ENCODE measurements at regions not wholly inside any gene's neighbourhood (a gene's known extent, or its start where the extent isn't known, plus 50 kb on each side); places are given as distances from the start of the nearest gene placed in this dataset.

GRCh38 chr13:50213526-50213925, 198.3 kb downstream of the KCNRG start:
- H3K27ac ChIP-seq (replicated peaks in 1 of 4): no peak overlapping the region
- no peaks in the 10 kb centered on the region for H3K27me3 ChIP-seq
- H3K9me3 ChIP-seq: peaks cover 0 to 7% (median 6%) of the 10 kb centered on the region in 4 donors
- peak; percentile 8 for DNase-seq (ENCODE audit: extremely low spot score)
- WGBS: 92% methylated on average over 1 of the region's 1 CpG
- intact Hi-C loops (cut with DNase I): no loop called here
- H3K4me1 ChIP-seq: peaks cover 2 to 7% (median 6%) of the 10 kb centered on the region in 4 donors
- TF ChIP-seq POLR2A (IDR thresholded peaks at IDR 0.05; ENCODE audit: low read depth): no peak
- no peak for TF ChIP-seq POLR2AphosphoS5 (IDR thresholded peaks at IDR 0.05)
- TF ChIP-seq, protein P1, sequence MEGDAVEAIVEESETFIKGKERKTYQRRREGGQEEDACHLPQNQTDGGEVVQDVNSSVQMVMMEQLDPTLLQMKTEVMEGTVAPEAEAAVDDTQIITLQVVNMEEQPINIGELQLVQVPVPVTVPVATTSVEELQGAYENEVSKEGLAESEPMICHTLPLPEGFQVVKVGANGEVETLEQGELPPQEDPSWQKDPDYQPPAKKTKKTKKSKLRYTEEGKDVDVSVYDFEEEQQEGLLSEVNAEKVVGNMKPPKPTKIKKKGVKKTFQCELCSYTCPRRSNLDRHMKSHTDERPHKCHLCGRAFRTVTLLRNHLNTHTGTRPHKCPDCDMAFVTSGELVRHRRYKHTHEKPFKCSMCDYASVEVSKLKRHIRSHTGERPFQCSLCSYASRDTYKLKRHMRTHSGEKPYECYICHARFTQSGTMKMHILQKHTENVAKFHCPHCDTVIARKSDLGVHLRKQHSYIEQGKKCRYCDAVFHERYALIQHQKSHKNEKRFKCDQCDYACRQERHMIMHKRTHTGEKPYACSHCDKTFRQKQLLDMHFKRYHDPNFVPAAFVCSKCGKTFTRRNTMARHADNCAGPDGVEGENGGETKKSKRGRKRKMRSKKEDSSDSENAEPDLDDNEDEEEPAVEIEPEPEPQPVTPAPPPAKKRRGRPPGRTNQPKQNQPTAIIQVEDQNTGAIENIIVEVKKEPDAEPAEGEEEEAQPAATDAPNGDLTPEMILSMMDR (IDR thresholded peaks at IDR 0.05): no peak
- TF ChIP-seq EP300 (IDR thresholded peaks at IDR 0.05): no peak
- no peaks in the 10 kb centered on the region for H3K36me3 ChIP-seq
- H3K4me3 ChIP-seq: no peak overlapping the region

- intact Hi-C loops (cut with DNase I): no loop called here
Measured at GRCh38 chr13:50214514-50214913, 199.3 kb downstream of the KCNRG start.

GRCh38 chr13:50215399-50215798, 200.2 kb downstream of the KCNRG start:
- intact Hi-C loops (cut with DNase I): no loop called here
- Histone ChIP-seq H3K9me3 (peaks cover 0 to 7% (median 6%) of the 10 kb centered on the region in 4 donors), H3K4me1 (no peaks in the 10 kb centered on the region), H3K4me3 (no peak overlapping the region), H3K27me3 (no peaks in the 10 kb centered on the region), H3K36me3 (no peaks in the 10 kb centered on the region), H3K27ac (replicated peaks in 1 of 4) (no peak overlapping the region)
- no peak for DNase-seq (ENCODE audit: extremely low spot score)
- TF ChIP-seq POLR2A (IDR thresholded peaks at IDR 0.05; ENCODE audit: low read depth) (no peak), EP300 (IDR thresholded peaks at IDR 0.05) (no peak), POLR2AphosphoS5 (IDR thresholded peaks at IDR 0.05) (no peak)
- TF ChIP-seq, protein P1 (IDR thresholded peaks at IDR 0.05): no peak

More at GRCh38 chr13:50214514-50214913, 199.3 kb downstream of the KCNRG start:
- H3K27me3 ChIP-seq: no peaks in the 10 kb centered on the region
- H3K27ac ChIP-seq (replicated peaks in 1 of 4): no peak overlapping the region
- H3K9me3 ChIP-seq: peaks cover 0 to 7% (median 6%) of the 10 kb centered on the region in 4 donors
- no peak overlapping the region for H3K4me3 ChIP-seq
- no peaks in the 10 kb centered on the region for H3K36me3 ChIP-seq
- TF ChIP-seq, protein P1 (IDR thresholded peaks at IDR 0.05): no peak
- TF ChIP-seq POLR2A (IDR thresholded peaks at IDR 0.05; ENCODE audit: low read depth): no peak
- no peak for TF ChIP-seq EP300 (IDR thresholded peaks at IDR 0.05)
- TF ChIP-seq POLR2AphosphoS5 (IDR thresholded peaks at IDR 0.05): no peak
- DNase-seq (ENCODE audit: extremely low spot score): no peak
- no peaks in the 10 kb centered on the region for H3K4me1 ChIP-seq

- WGBS: 91% methylated on average over 3 of the region's 3 CpGs
- intact Hi-C loops (cut with DNase I): no loop called here
- TF ChIP-seq, protein P1 (IDR thresholded peaks at IDR 0.05): no peak
- no peak for TF ChIP-seq POLR2A (IDR thresholded peaks at IDR 0.05; ENCODE audit: low read depth)
- TF ChIP-seq EP300 (IDR thresholded peaks at IDR 0.05): no peak
- no peak for TF ChIP-seq POLR2AphosphoS5 (IDR thresholded peaks at IDR 0.05)
Measured at GRCh38 chr13:50219743-50220142, 204.5 kb downstream of the KCNRG start.

DNA sequence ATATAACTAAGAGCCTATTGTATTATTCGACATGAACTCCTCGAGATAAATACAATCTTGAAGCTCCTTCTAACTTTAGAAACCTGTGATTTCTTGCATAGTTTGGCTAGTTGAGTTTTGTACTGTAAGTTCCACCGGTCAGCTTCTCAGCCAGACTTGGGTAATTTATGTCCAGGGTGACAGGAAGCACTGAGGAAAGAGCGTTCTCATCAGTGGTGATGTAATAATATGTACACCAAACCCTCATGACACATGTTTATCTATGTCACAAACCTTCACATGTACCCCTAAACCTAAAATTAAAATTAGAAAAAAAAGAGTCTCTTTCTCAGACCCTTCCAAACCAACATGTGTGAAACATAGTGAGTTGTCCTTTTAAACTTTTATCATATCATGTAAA, 205.7 kb downstream of the KCNRG start:
- WGBS: 51% methylated on average over 4 of the region's 4 CpGs
- DNase-seq (ENCODE audit: extremely low spot score): no peak
- Histone ChIP-seq H3K36me3 (no peaks in the 10 kb centered on the region), H3K9me3 (no peaks in the 10 kb centered on the region), H3K4me1 (peaks cover 0 to 28% (median 25%) of the 10 kb centered on the region in 4 donors), H3K27me3 (no peaks in the 10 kb centered on the region), H3K27ac (replicated peaks in 1 of 4) (no peak overlapping the region), H3K4me3 (no peak overlapping the region)
- intact Hi-C loops (cut with DNase I): no loop called here
- no peak for TF ChIP-seq EP300 (IDR thresholded peaks at IDR 0.05)
- TF ChIP-seq POLR2AphosphoS5 (IDR thresholded peaks at IDR 0.05): no peak
- TF ChIP-seq POLR2A (IDR thresholded peaks at IDR 0.05; ENCODE audit: low read depth): no peak
- TF ChIP-seq, protein P1 (IDR thresholded peaks at IDR 0.05): no peak

More at GRCh38 chr13:50219743-50220142, 204.5 kb downstream of the KCNRG start:
- H3K4me1 ChIP-seq: peaks cover 0 to 20% (median 14%) of the 10 kb centered on the region in 4 donors
- no peaks in the 10 kb centered on the region for H3K27me3 ChIP-seq
- DNase-seq (ENCODE audit: extremely low spot score): no peak
- no peak overlapping the region for H3K4me3 ChIP-seq
- no peak overlapping the region for H3K27ac ChIP-seq (replicated peaks in 1 of 4)
- no peaks in the 10 kb centered on the region for H3K9me3 ChIP-seq
- no peaks in the 10 kb centered on the region for H3K36me3 ChIP-seq

Data from esophagus muscularis mucosa (tissue), 4 donors.